ENCODE measurements at regions not wholly inside any gene's neighbourhood (a gene's known extent, or its start where the extent isn't known, plus 50 kb on each side); places are given as distances from the start of the nearest gene placed in this dataset.

DNA sequence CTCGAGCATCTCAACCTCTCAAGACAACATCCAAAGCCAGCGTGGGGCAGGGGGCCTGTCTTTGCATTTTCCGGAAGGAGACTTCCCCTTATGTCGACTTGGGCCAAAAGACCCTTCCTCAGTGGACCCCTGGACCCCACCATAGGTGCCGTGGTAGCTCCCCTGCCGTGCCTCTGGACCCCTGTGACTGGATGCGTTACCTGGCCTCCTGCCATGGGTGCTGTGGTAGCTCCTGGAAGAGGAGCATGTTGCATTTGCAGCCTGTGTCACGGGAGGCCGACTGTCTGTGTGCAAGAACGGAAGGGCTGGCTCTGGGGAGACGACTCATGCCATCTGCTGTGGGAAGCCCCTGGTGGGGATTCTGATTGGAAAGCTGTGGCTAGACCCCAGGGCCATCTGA, 130.1 kb downstream of the FOXL1 start (continued):
- TF ChIP-seq, protein P1, sequence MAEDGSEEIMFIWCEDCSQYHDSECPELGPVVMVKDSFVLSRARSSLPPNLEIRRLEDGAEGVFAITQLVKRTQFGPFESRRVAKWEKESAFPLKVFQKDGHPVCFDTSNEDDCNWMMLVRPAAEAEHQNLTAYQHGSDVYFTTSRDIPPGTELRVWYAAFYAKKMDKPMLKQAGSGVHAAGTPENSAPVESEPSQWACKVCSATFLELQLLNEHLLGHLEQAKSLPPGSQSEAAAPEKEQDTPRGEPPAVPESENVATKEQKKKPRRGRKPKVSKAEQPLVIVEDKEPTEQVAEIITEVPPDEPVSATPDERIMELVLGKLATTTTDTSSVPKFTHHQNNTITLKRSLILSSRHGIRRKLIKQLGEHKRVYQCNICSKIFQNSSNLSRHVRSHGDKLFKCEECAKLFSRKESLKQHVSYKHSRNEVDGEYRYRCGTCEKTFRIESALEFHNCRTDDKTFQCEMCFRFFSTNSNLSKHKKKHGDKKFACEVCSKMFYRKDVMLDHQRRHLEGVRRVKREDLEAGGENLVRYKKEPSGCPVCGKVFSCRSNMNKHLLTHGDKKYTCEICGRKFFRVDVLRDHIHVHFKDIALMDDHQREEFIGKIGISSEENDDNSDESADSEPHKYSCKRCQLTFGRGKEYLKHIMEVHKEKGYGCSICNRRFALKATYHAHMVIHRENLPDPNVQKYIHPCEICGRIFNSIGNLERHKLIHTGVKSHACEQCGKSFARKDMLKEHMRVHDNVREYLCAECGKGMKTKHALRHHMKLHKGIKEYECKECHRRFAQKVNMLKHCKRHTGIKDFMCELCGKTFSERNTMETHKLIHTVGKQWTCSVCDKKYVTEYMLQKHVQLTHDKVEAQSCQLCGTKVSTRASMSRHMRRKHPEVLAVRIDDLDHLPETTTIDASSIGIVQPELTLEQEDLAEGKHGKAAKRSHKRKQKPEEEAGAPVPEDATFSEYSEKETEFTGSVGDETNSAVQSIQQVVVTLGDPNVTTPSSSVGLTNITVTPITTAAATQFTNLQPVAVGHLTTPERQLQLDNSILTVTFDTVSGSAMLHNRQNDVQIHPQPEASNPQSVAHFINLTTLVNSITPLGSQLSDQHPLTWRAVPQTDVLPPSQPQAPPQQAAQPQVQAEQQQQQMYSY (CRISPR knock-in tag; IDR thresholded peaks at IDR 0.05): no peak
- TF ChIP-seq CEBPZ (IDR thresholded peaks at IDR 0.05; ENCODE audit: low read depth, low read length) (no peak), CHD1 (IDR thresholded peaks at IDR 0.05; ENCODE audit: low read depth, low read length) (no peak)

GRCh38 chr16:86709103-86709502, 130.8 kb downstream of the FOXL1 start:
- no peak overlapping the region for H3K9ac ChIP-seq (ENCODE audit: control insufficient read depth, insufficient read depth, low read length)
- intact Hi-C loops (cut with micrococcal nuclease; ENCODE audit: unreplicated experiment): no loop called here
- H3K36me3 ChIP-seq (ENCODE audit: control insufficient read depth in 2 of 2, insufficient read depth in 2 of 2, low read length in 1 of 2): no peaks in the 10 kb centered on the region
- no peaks in the 10 kb centered on the region for H3K79me2 ChIP-seq (ENCODE audit: control insufficient read depth, insufficient read depth, low read length)
- WGBS (ENCODE audit: insufficient coverage, insufficient replicate concordance, low lambda C conversion rate, missing lambda C conversion rate): 17% methylated on average over 3 of the region's 3 CpGs
- in situ Hi-C loops (cut with MboI): no loop called here
- ChIA-PET POLR2A (no interaction called here), SMC1A (ENCODE audit: uncharacterized antibody, unreplicated experiment) (no interaction called here), RAD21 (ENCODE audit: unreplicated experiment) (no interaction called here), CTCF (interaction anchor here (0.7 kb wide), 1 partner anchor 74 kb away, joined by 3 read pairs; no protein-coding TSS in a partner anchor)
- H2AFZ ChIP-seq (ENCODE audit: control insufficient read depth, low read depth, low read length): no peak overlapping the region
- H3K27ac ChIP-seq (ENCODE audit: control insufficient read depth, insufficient read depth): no peak overlapping the region
- no peaks in the 10 kb centered on the region for H3K9me3 ChIP-seq (replicated peaks; ENCODE audit: control insufficient read depth, insufficient read depth, low read length)
- TF ChIP-seq DPF2 (IDR thresholded peaks at IDR 0.05) (no peak), MYB (IDR thresholded peaks at IDR 0.05; ENCODE audit: borderline replicate concordance, low read depth, low read length) (no peak), NFYB (IDR thresholded peaks at IDR 0.05; ENCODE audit: insufficient read depth, low read depth, low read length) (no peak), USF1 (IDR thresholded peaks at IDR 0.05; ENCODE audit: borderline replicate concordance, extremely low read length, insufficient read depth, low read depth, low read length) (no peak)
- FAIRE-seq (no peak), DNase-seq (ENCODE audit: low read depth, low spot score) (no peak), ATAC-seq (no peak)
- no peaks in the 10 kb centered on the region for H4K20me1 ChIP-seq (ENCODE audit: control insufficient read depth, insufficient read depth)
- no peaks in the 10 kb centered on the region for H3K27me3 ChIP-seq (replicated peaks in 1 of 2; ENCODE audit: control insufficient read depth in 2 of 2, insufficient read depth in 2 of 2, low read length in 1 of 2)
- no TSS peak for BruUV-seq (replicated peaks)
- no peaks in the 10 kb centered on the region for H3K4me1 ChIP-seq (ENCODE audit: control insufficient read depth, insufficient read depth, low read length)
- H3K4me3 ChIP-seq: no peak overlapping the region
- no peak overlapping the region for H3K4me2 ChIP-seq (ENCODE audit: control insufficient read depth, insufficient read depth)
